ENCODE measurements at regions not wholly inside any gene's neighbourhood (a gene's known extent, or its start where the extent isn't known, plus 50 kb on each side); places are given as distances from the start of the nearest gene placed in this dataset.

DNA sequence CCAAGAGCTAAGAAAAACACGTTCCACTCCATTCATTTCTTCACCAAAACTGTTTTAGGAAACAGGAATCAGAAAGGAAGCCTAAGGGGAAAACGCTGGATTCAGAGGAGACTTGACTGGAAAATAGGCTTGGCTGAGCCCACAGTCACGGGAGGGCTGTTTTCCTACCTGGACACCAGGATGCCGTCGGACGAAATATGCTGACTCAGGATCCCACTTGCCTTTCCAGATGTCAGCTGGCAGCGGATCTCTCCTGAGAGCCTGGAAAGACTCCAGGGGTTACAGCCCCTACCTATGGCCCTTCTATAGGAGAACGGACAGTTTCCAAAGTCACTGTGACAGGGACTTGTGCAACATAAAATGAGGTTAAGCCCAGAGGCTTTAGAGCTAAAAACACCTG, 245.1 kb downstream of the C16orf95 start:
- no peak overlapping the region for H3K4me2 ChIP-seq (ENCODE audit: low read length)
- no peaks in the 10 kb centered on the region for H3K27me3 ChIP-seq (ENCODE audit: control insufficient read depth, insufficient read depth, low read length)
- H3K4me1 ChIP-seq = no peaks in the 10 kb centered on the region
- H3K27ac ChIP-seq = no peak overlapping the region
- no peak overlapping the region for H3K9ac ChIP-seq
- no peaks in the 10 kb centered on the region for H3K79me2 ChIP-seq
- no peak overlapping the region for H3K4me3 ChIP-seq (ENCODE audit: low read depth, low read length)
- no peaks in the 10 kb centered on the region for H3K36me3 ChIP-seq (ENCODE audit: control insufficient read depth, insufficient read depth, low read length)
- no peak overlapping the region for H2AFZ ChIP-seq
- no peaks in the 10 kb centered on the region for H3K9me3 ChIP-seq (ENCODE audit: control insufficient read depth, low read length)
- TF ChIP-seq, protein P1, sequence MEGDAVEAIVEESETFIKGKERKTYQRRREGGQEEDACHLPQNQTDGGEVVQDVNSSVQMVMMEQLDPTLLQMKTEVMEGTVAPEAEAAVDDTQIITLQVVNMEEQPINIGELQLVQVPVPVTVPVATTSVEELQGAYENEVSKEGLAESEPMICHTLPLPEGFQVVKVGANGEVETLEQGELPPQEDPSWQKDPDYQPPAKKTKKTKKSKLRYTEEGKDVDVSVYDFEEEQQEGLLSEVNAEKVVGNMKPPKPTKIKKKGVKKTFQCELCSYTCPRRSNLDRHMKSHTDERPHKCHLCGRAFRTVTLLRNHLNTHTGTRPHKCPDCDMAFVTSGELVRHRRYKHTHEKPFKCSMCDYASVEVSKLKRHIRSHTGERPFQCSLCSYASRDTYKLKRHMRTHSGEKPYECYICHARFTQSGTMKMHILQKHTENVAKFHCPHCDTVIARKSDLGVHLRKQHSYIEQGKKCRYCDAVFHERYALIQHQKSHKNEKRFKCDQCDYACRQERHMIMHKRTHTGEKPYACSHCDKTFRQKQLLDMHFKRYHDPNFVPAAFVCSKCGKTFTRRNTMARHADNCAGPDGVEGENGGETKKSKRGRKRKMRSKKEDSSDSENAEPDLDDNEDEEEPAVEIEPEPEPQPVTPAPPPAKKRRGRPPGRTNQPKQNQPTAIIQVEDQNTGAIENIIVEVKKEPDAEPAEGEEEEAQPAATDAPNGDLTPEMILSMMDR (IDR thresholded peaks at IDR 0.05) = no peak

DNA sequence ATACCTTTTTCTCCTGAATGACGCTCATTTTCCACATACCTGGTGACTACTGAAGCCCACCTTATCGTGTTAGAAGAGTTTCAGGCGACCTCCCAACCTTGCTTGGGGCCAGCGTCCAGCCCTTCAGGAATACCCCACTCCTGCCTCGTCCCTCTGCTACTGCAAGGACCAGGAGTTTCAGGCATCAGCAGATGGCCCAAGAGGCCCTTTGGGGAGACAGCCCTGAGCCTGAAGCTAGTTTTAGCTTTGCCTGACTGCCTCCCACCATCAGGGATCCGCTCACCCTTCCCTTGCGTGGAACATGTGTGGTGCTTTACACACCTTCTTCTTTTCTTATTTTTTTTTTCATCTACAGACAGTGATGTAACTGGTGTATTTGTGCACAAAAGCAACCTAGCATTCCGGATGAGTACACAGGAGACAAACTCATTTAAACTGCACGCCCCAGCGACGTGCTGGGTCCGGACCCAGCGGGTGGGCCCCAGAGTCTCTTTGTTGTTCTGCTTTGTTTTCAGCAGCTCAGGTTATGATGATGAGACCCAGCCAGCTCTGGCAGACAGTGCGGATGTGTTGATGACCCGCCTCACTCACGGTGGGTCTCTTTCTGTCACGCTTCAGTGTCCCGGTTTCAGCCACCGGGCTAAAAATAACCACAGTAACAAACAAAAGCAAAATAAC, 242.4 kb downstream of the C16orf95 start:
- no peaks in the 10 kb centered on the region for H3K9me3 ChIP-seq (ENCODE audit: control insufficient read depth, low read length)
- H3K9ac ChIP-seq = no peak overlapping the region
- no peak overlapping the region for H3K4me3 ChIP-seq (ENCODE audit: low read depth, low read length)
- no peak overlapping the region for H3K27ac ChIP-seq
- H3K4me1 ChIP-seq = no peaks in the 10 kb centered on the region
- H3K79me2 ChIP-seq = no peaks in the 10 kb centered on the region
- no peak overlapping the region for H2AFZ ChIP-seq
- TF ChIP-seq, protein P1 (IDR thresholded peaks at IDR 0.05) = no peak
- H3K4me2 ChIP-seq (ENCODE audit: low read length) = no peak overlapping the region
- H3K27me3 ChIP-seq (ENCODE audit: control insufficient read depth, insufficient read depth, low read length) = no peaks in the 10 kb centered on the region
- no peaks in the 10 kb centered on the region for H3K36me3 ChIP-seq (ENCODE audit: control insufficient read depth, insufficient read depth, low read length)

DNA sequence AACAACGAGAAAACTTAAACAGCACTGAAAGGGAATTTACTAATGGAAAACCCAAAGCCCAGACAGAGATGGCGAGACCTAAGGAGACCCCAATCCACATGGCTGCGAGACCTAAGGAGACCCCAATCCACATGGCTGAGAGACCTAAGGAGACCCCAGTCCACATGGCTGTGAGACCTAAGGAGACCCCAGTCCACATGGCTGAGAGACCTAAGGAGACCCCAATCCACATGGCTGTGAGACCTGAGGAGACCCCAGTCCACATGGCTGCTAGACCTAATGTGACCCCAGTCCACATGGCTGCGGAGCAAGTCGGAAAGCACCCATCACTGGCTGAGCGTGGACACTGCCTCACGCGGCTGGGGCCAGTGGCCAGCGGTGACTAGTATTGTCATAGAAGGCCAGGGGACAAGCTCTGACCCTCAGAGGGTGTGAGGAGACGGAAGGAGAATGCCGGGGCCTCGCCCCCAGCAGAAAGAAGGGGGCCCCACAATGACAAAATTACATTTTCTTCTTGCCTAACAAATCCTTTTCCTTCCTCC, 241.8 kb downstream of the C16orf95 start:
- Histone ChIP-seq H3K4me3 (ENCODE audit: low read depth, low read length) (no peak overlapping the region), H3K27ac (no peak overlapping the region), H3K9me3 (ENCODE audit: control insufficient read depth, low read length) (no peaks in the 10 kb centered on the region), H3K4me1 (no peaks in the 10 kb centered on the region), H3K4me2 (ENCODE audit: low read length) (no peak overlapping the region), H3K79me2 (no peaks in the 10 kb centered on the region), H3K27me3 (ENCODE audit: control insufficient read depth, insufficient read depth, low read length) (no peaks in the 10 kb centered on the region), H3K36me3 (ENCODE audit: control insufficient read depth, insufficient read depth, low read length) (no peaks in the 10 kb centered on the region), H3K9ac (no peak overlapping the region), H2AFZ (no peak overlapping the region)
- TF ChIP-seq, protein P1 (IDR thresholded peaks at IDR 0.05) = no peak

GRCh38 chr16:87076331-87076949, 240.8 kb downstream of the C16orf95 start:
- Histone ChIP-seq H3K9me3 (ENCODE audit: control insufficient read depth, low read length) (no peaks in the 10 kb centered on the region), H3K4me2 (ENCODE audit: low read length) (no peak overlapping the region), H3K27ac (no peak overlapping the region), H3K4me1 (no peaks in the 10 kb centered on the region), H3K79me2 (no peaks in the 10 kb centered on the region), H2AFZ (no peak overlapping the region), H3K9ac (no peak overlapping the region), H3K27me3 (ENCODE audit: control insufficient read depth, insufficient read depth, low read length) (no peaks in the 10 kb centered on the region), H3K4me3 (ENCODE audit: low read depth, low read length) (no peak overlapping the region), H3K36me3 (ENCODE audit: control insufficient read depth, insufficient read depth, low read length) (no peaks in the 10 kb centered on the region)
- TF ChIP-seq, protein P1 (IDR thresholded peaks at IDR 0.05) = no peak
